ENCODE measurements at regions not wholly inside any gene's neighbourhood (a gene's known extent, or its start where the extent isn't known, plus 50 kb on each side); places are given as distances from the start of the nearest gene placed in this dataset.
"Not testable (repeated sequence)": the region's sequence is repeated elsewhere in the genome, so short reads cannot be mapped to it uniquely, and the experiment has no call there.

- peak; percentile 5 for DNase-seq
Observed at GRCh38 chr6:140462453-140463311, 1088.2 kb upstream of the CITED2 start.

- no peak for DNase-seq
Observed at GRCh38 chr6:140462076-140462452, 1087.6 kb upstream of the CITED2 start.

DNA sequence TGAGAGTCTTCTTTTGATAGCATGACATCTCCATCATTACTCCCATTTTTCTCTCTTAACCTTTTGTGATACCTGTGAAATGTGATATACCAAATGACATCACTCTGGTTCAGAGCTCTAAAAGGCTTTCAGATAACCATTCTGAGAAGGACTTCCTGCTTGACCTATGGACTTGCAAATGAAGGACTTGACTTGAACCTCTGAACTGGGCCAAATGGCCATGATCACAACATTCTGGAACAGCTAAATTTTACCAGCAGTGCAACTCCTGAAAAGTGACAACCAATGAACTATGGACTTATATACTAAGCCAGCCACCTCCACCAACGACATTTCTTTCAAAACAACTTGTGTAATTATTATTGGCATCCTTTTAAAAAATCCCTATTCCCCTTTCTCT, 1085.8 kb upstream of the CITED2 start:
- no peak for DNase-seq

- DNase-seq = no peak
Observed at GRCh38 chr6:140459209-140459608, 1084.8 kb upstream of the CITED2 start.

GRCh38 chr6:140446241-140446640, 1071.8 kb upstream of the CITED2 start:
- DNase-seq = no peak

DNA sequence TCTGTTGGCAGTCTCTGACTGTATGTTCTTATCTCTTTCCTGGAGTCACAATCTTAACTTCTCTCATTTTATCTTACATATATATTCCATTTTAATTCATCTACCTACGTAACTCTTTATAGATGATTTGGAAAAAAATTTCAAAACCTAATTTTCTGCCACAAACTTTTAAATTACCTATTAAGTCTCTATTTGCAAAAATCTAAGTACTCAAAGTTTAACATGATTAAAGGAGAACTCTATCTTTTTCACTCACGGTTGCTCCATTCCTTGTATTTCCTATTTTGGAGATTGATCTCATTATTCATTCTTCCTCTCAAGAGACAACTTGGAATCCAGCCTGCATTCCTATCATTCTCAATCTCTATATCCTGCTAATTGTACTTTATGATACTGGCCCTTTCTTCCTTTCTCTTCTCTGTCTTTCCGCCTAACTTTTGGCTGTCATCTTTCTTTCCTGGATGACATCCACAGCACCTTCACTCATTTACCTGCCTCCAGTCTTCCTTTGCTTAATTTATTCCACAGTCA, 1071.1 kb upstream of the CITED2 start:
- no peak for DNase-seq

GRCh38 chr6:140443112-140443511, 1068.7 kb upstream of the CITED2 start:
- not testable (repeated sequence) for DNase-seq

DNA sequence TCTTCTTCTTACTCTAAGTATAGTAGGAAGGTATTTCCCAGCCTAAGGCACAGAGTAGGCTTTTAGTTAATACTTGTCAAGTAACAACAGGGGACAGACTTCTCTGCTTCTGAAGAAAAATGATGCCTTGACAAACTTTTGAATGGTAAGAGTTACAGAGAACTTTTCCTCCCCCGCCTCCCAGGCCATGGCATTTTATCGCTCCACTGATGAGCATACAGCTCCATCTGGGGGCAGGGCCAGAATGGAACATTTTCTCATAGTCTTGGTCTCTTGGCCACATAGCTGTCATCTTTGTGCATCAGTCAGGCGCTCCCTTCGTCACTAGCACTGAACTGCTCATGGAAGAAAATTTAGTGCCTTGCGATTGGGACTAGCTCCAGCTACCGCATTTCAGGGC, 1066.8 kb upstream of the CITED2 start:
- DNase-seq = no peak

DNA sequence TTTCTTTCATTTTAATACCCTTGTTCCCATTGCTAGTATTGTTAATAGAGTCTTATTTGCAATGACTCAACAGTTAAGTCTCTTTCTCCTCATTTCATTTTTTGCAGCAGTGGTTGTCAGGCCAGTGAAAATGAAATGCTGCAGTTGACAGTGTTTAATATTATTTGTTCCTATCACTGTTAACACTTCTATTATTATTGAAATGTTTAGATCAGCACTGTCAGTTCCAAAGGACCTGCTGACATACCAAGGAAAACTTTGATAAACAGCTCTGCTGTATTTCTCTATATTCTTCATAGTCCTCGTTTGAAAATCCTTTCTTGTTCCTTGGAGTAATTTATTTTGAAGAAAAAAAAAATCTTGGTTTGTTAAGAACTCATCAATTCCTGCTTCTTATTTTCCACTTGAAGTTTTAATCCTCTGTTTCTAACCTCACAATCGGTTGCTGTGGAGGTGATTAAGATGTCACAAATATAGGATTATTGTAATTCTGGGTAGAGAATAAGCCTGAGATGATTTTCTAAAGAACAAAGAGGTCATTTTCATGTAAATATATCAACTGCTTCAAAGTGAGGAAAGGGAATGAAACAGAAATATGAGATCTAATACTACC, 1065.9 kb upstream of the CITED2 start:
- DNase-seq = no peak

DNA sequence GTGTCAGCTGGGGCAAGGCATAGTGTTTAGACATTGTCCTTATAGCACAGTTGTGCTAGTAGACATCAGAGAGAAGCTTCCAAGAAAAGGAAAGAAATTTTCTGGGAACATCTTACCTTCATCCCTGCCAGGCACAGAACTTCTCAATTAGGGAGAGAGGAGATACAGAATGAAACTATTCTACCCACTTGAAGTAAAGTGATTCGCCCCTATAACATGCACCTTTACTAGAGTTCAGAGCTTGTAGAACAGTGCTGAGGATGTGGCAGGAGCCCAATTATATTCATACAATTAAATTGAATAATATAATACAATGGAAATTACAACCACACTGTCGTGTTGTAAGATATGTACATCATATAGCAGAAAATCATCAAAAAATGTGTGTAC, 1063.9 kb upstream of the CITED2 start:
- DNase-seq = no peak

DNA sequence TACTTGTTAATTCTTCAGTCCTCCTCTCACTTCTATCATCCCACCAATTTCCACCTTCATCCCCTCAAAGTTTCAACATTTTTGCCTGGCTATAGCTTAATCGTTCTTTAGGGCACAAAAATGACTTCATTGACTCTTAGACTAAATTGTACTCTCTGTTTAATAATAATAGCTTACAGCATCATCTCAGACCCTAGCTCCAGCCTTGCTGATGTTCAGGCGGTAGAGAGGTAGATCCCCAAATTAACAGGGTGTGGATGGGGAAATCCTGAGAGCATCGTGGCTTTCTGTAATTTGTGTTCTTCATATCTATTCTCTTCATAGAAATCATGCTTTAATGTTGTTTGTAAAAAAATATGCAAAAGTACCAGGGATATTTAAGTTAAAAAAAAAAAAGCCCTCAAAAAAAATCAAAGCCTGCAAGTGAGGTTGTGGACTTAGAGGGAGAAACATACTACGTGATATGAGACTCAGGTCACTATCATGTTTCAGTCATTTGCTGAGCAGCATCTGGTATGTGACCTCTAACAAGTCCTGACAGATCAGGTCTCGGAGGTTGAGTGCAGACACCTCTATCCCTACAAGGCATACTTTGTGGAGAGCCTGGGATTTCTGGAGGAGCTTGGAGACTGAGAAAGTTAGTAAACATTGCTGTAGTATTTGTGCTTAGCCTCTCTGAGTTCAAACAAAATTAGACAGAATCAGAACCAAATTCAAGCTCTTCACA, 1063.3 kb upstream of the CITED2 start:
- no peak for DNase-seq

- DNase-seq = no peak
Observed at GRCh38 chr6:140436023-140436811, 1061.8 kb upstream of the CITED2 start.

GRCh38 chr6:140434761-140435160, 1060.3 kb upstream of the CITED2 start:
- DNase-seq = no peak

DNA sequence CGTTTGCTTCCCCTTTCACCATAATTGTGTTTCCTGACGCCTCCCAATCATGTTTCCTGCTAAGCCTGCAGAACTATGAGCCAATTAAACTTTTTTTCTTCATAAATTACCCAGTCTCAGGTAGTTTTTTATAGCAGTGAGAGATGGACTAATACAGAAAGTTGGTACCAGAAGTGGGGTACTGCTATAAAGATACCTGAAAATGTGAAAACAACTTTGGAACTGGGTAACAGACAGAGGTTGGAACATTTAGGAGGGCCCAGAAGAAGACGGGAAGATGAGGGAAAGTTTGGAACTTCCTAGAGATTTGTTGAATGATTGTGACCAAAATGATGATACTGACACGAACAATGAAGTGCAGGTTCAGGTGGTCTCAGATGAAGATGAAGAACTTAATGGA, 1058.6 kb upstream of the CITED2 start:
- no peak for DNase-seq

- no peak for DNase-seq
Observed at GRCh38 chr6:140427842-140428241, 1053.4 kb upstream of the CITED2 start.

- DNase-seq = no peak
Observed at GRCh38 chr6:140414966-140415620, 1040.6 kb upstream of the CITED2 start.

GRCh38 chr6:140403020-140403419, 1028.6 kb upstream of the CITED2 start:
- no peak for DNase-seq

DNA sequence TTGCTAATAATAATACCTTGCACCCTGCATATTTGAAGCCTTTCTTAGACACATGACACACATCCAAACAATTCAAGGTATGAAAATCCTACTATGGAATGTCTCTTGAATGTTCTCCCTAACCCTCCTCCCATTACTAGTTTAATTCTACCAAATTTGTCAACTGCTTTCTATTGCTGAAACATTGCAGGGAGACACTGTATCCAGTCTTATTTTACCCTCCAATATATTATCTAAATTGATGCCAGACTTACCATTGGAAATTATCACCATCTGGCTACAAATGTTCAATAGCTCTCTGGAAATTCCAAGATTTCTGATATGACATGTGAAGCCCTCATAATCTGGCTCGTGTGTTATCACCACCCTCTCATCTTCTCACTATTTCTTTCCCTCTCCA, 1027.3 kb upstream of the CITED2 start:
- no peak for DNase-seq

DNA sequence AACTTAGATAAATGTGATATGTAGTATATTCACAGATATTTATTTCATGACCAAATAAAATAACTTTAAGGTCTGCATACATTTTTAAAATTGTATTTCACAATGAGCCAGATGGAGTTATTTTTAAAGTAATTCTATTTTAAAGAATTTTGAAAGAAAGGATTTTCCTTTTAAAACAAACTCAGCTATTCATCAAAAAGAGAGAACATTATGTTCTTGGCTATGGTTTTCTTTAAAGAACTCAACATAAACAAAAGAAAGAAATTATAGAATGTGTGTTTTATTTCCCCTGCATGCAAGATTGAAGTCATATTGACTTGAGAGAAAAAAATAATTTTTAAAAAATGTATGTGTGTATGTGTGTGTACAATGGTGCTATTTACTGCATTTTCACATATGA, 1023.6 kb upstream of the CITED2 start:
- DNase-seq = no peak

DNA sequence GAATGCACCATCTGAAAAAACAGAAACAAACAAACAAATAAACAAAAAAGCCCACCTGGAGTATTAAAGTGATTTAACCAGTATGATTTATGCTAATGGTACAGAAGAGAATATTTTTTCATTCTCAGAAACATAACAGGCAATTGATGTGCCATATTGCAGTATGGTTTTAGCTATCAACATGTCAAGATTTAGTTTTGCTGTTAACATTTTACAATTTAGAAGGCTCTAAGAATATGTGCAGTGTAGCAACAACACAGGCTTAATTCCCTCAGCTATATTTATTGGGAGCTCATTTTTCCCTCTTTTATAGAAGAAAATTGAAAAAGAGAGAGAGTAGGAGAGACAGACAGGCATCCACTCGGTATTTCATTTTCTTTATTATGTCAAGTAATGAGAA, 1022.7 kb upstream of the CITED2 start:
- DNase-seq = no peak

- no peak for DNase-seq
Observed at GRCh38 chr6:140393665-140394540, 1019.5 kb upstream of the CITED2 start.

Measured in NCI-H2029 (cell line).